Activated T-cell treated with anti-CD3 and anti-CD28 coated beads, Interleukin-2, amount 50 U/mL, for 72 hours (primary cell): ENCODE measurements at regions not wholly inside any gene's neighbourhood (a gene's known extent, or its start where the extent isn't known, plus 50 kb on each side); places are given as distances from the start of the nearest gene placed in this dataset.

Experiments
- ATAC-seq, 2 donors: fragments of 150-1000 bp; cut with Tn5 transposase; replicated peaks in 1 of 2; 2 replicates each; pipeline ENCODE4 v1.10.0; 2021; ENCODE audit warnings: moderate library complexity in 2 of 2, mild to moderate bottlenecking in 1 of 2
- DNase-seq, 2 donors: peaks; one replicate each; pipeline ENCODE4 v3.0.0; 2021 to 2022; ENCODE audit warnings: mixed read lengths in 1 of 2
- H3K27ac Mint-ChIP-seq: one replicate; pipeline ENCODE4 v1.8.0; 2022; ENCODE audit warnings: mild to moderate bottlenecking, moderate library complexity, mixed read lengths
- H3K27me3 Mint-ChIP-seq: one replicate; pipeline ENCODE4 v1.8.0; 2022; ENCODE audit warnings: low read depth, mixed read lengths
- H3K36me3 Mint-ChIP-seq, 2 donors: one replicate each; pipeline ENCODE4 v1.8.0; 2022; ENCODE audit warnings: mixed read lengths in 2 of 2, mild to moderate bottlenecking in 1 of 2; ENCODE audit not compliant: insufficient read depth in 2 of 2
- H3K4me1 Mint-ChIP-seq: one replicate; pipeline ENCODE4 v1.8.0; 2022; ENCODE audit warnings: low read depth, mixed read lengths
- H3K4me3 Mint-ChIP-seq, 2 donors: one replicate each; pipeline ENCODE4 v1.8.0; 2022; ENCODE audit warnings: mild to moderate bottlenecking in 2 of 2, mixed read lengths in 2 of 2, moderate library complexity in 2 of 2
- H3K9me3 Mint-ChIP-seq, 2 donors: one replicate each; pipeline ENCODE4 v1.8.0; 2022; ENCODE audit warnings: mixed read lengths in 2 of 2

GRCh38 chr1:224852901-224853568, 76.4 kb upstream of the DNAH14 start:
- no peaks in the 10 kb centered on the region for H3K4me1 Mint-ChIP-seq
- H3K27me3 Mint-ChIP-seq, result peaks cover 11% of the 10 kb centered on the region
- no peaks in the 10 kb centered on the region for H3K36me3 Mint-ChIP-seq
- ATAC-seq (no peak), DNase-seq (no peak)
- no peak overlapping the region for H3K27ac Mint-ChIP-seq
- no peaks in the 10 kb centered on the region for H3K9me3 Mint-ChIP-seq
- no peak overlapping the region for H3K4me3 Mint-ChIP-seq

- no peak for ATAC-seq
- H3K4me1 Mint-ChIP-seq, result no peaks in the 10 kb centered on the region
Observed at GRCh38 chr1:224856973-224857372, 72.5 kb upstream of the DNAH14 start.

GRCh38 chr1:224859651-224860050, 69.8 kb upstream of the DNAH14 start:
- Mint-ChIP-seq H3K4me1 (no peaks in the 10 kb centered on the region), H3K9me3 (no peaks in the 10 kb centered on the region), H3K27me3 (peaks cover 18% of the 10 kb centered on the region), H3K4me3 (no peak overlapping the region), H3K27ac (no peak overlapping the region), H3K36me3 (peaks cover 0 to 3% of the 10 kb centered on the region in 2 donors)
- DNase-seq, result peak in 1 of 2 donors; percentile 10
- peak; percentile 22 to 52 for ATAC-seq

More at GRCh38 chr1:224856973-224857372, 72.5 kb upstream of the DNAH14 start:
- DNase-seq, result no peak
- peaks cover 11% of the 10 kb centered on the region for H3K27me3 Mint-ChIP-seq
- no peaks in the 10 kb centered on the region for H3K9me3 Mint-ChIP-seq
- H3K27ac Mint-ChIP-seq, result no peak overlapping the region
- no peaks in the 10 kb centered on the region for H3K36me3 Mint-ChIP-seq
- H3K4me3 Mint-ChIP-seq, result no peak overlapping the region

- Mint-ChIP-seq H3K4me3 (no peak overlapping the region), H3K4me1 (no peaks in the 10 kb centered on the region), H3K27ac (no peak overlapping the region), H3K27me3 (peaks cover 18% of the 10 kb centered on the region), H3K9me3 (no peaks in the 10 kb centered on the region), H3K36me3 (peaks cover 0 to 3% of the 10 kb centered on the region in 2 donors)
- DNase-seq (no peak), ATAC-seq (no peak)
Observed at GRCh38 chr1:224860488-224861338, 68.8 kb upstream of the DNAH14 start.

DNA sequence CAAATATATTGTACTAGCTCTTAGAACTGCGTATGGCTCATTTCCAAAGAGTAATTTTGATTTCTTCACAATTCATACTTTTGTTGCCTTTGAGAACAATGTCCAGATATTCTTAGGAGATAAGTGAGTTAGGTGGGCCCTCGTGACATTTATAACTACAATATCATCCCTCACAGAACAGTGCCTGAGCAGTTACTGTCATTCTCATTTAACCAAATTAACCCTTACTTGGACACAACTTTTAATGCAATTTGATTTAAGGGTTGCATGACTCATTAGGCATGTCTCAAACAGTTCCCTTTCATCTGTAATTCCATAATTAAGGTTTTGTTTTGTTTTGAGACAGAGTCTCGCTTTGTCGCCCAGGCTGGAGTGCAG, 68.1 kb upstream of the DNAH14 start:
- Mint-ChIP-seq H3K4me1 (no peaks in the 10 kb centered on the region), H3K27me3 (peaks cover 15% of the 10 kb centered on the region), H3K9me3 (no peaks in the 10 kb centered on the region), H3K27ac (no peak overlapping the region), H3K36me3 (peaks cover 0 to 3% of the 10 kb centered on the region in 2 donors), H3K4me3 (no peak overlapping the region)
- no peak for ATAC-seq
- no peak for DNase-seq

GRCh38 chr1:224863486-224863885, 66.0 kb upstream of the DNAH14 start:
- H3K4me1 Mint-ChIP-seq, result no peaks in the 10 kb centered on the region
- H3K27ac Mint-ChIP-seq, result no peak overlapping the region
- H3K9me3 Mint-ChIP-seq, result no peaks in the 10 kb centered on the region
- H3K27me3 Mint-ChIP-seq, result peaks cover 8% of the 10 kb centered on the region
- H3K4me3 Mint-ChIP-seq, result no peak overlapping the region
- H3K36me3 Mint-ChIP-seq, result peaks cover 0 to 3% of the 10 kb centered on the region in 2 donors
- ATAC-seq (no peak), DNase-seq (no peak)

DNA sequence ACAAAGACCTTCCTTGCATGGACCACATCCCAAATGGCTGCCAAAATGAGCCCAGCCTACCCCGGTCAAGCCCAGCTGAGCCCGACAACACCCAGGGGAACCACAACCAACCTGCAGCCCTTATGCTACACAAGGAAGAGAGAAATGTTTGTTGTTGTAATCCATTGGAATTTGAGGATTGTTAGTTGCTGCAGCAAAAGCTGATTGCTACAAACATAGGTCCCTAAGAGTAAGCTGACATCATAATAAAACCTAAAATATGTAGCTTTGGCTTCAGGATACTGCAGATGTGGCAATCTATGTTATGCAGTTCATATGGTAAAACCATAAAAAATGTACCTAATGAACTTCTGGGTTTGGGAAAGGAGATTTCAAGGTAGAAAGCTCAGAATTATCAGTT, 65.5 kb upstream of the DNAH14 start:
- Mint-ChIP-seq H3K4me1 (no peaks in the 10 kb centered on the region), H3K27me3 (peaks cover 8% of the 10 kb centered on the region), H3K4me3 (no peak overlapping the region), H3K9me3 (no peaks in the 10 kb centered on the region), H3K27ac (no peak overlapping the region), H3K36me3 (peaks cover 0 to 3% of the 10 kb centered on the region in 2 donors)
- DNase-seq (no peak), ATAC-seq (no peak)

DNA sequence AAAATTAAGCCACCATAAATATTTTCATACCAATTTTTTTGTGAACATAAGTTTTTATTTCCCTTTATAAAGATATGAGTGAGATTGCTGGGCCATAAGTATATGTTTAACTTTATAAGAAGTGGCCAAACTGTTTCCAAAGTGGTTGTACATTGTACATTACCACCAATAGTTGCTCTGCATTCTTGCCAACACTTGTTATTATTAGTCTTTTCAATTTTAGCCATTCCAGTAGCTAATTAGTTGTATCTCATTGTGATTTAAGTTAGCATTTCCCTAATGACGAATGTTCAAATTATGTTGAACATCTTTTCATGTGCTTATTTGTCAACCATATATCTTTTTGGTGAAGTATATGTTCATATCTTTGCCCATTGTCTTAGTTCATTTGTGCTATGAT, 64.0 kb upstream of the DNAH14 start:
- Mint-ChIP-seq H3K27ac (no peak overlapping the region), H3K9me3 (no peaks in the 10 kb centered on the region), H3K27me3 (peaks cover 8% of the 10 kb centered on the region), H3K36me3 (peaks cover 0 to 3% of the 10 kb centered on the region in 2 donors), H3K4me1 (no peaks in the 10 kb centered on the region), H3K4me3 (no peak overlapping the region)
- no peak for ATAC-seq
- no peak for DNase-seq

DNA sequence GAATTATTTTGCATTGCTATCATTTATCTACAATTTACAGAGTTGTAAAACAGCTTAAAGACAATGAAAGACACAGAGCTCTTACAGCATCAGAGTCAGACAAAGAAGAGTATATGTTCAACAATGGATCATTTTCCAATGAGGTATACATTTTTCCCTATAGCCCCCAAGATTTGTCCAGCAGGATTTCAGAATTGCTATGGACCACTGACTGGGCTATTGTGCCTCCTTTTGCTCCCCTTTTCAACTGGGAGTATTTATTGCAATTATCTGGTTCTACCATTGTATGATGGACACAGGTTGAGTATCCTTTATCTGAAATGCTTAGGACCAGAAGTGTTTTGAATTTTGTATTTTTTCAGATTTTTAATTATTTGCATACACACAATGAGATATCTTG, 62.5 kb upstream of the DNAH14 start:
- H3K36me3 Mint-ChIP-seq, result peaks cover 0 to 3% of the 10 kb centered on the region in 2 donors
- H3K9me3 Mint-ChIP-seq, result no peaks in the 10 kb centered on the region
- H3K27ac Mint-ChIP-seq, result no peak overlapping the region
- H3K4me3 Mint-ChIP-seq, result no peak overlapping the region
- peaks cover 8% of the 10 kb centered on the region for H3K27me3 Mint-ChIP-seq
- H3K4me1 Mint-ChIP-seq, result no peaks in the 10 kb centered on the region
- DNase-seq (no peak), ATAC-seq (no peak)

DNA sequence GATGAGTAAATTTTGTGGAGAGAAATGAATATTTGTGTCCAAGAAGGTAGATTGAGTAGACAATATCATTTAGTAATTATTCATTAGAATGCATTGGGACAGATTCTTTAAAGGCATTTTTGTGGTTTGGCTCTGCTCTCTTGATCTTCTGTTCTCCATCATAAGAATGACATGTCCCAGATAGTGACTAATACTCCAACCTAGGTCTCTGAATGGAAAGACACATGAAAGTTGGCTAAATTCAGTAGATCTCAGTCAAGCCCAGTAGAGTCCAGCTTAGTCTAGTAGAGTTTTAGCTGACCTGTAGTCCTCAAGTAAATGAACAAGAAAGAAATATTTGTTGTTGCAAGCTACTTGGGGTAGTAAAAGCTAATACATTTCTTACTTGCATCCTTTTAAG, 61.8 kb upstream of the DNAH14 start:
- Mint-ChIP-seq H3K4me1 (no peaks in the 10 kb centered on the region), H3K4me3 (no peak overlapping the region)

DNA sequence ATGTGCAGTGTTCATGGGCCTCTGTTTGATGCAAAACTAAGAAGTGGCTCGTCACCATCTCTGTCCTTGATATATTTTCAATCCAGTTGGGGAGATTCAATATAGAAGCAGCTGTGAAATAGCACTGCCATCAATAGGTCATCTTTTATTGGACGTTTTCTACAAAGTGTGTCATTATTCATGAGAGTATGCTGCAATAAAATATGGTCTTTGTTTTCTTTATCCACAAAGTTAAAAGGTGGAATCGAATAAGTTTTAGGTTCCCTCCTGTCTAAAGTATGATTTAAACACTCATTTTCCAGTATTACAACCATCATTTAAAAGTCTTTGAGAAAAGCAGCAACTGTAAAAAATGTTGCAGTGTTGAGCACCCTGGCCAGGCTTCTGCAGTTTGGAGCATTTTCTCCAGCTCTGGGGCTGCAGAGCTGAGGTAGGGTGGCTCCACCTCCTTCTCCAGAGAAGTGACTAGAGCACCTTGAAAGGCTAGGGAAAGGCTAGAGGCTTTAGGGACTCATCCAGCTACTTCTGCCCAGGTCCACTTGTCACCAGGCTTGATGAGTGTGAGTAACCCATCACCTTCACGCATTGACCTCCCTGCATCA, 56.5 kb upstream of the DNAH14 start:
- Mint-ChIP-seq H3K27me3 (no peaks in the 10 kb centered on the region), H3K27ac (no peak overlapping the region), H3K4me1 (no peaks in the 10 kb centered on the region), H3K4me3 (no peak overlapping the region), H3K9me3 (no peaks in the 10 kb centered on the region), H3K36me3 (no peaks in the 10 kb centered on the region)
- no peak for DNase-seq
- no peak for ATAC-seq

More for the DNA sequence above, 61.8 kb upstream of the DNAH14 start:
- H3K27me3 Mint-ChIP-seq, result peaks cover 7% of the 10 kb centered on the region
- no peak overlapping the region for H3K27ac Mint-ChIP-seq
- DNase-seq, result no peak
- H3K36me3 Mint-ChIP-seq, result peaks cover 0 to 3% of the 10 kb centered on the region in 2 donors
- no peak for ATAC-seq
- H3K9me3 Mint-ChIP-seq, result no peaks in the 10 kb centered on the region

GRCh38 chr1:224873434-224874369, 55.8 kb upstream of the DNAH14 start:
- no peaks in the 10 kb centered on the region for H3K36me3 Mint-ChIP-seq
- no peaks in the 10 kb centered on the region for H3K9me3 Mint-ChIP-seq
- H3K4me1 Mint-ChIP-seq, result no peaks in the 10 kb centered on the region
- no peaks in the 10 kb centered on the region for H3K27me3 Mint-ChIP-seq
- ATAC-seq, result no peak
- H3K4me3 Mint-ChIP-seq, result no peak overlapping the region
- no peak overlapping the region for H3K27ac Mint-ChIP-seq
- no peak for DNase-seq
